ENCODE measurements at regions not wholly inside any gene's neighbourhood (a gene's known extent, or its start where the extent isn't known, plus 50 kb on each side); places are given as distances from the start of the nearest gene placed in this dataset.
"Not testable (repeated sequence)": the region's sequence is repeated elsewhere in the genome, so short reads cannot be mapped to it uniquely, and the experiment has no call there.

DNA sequence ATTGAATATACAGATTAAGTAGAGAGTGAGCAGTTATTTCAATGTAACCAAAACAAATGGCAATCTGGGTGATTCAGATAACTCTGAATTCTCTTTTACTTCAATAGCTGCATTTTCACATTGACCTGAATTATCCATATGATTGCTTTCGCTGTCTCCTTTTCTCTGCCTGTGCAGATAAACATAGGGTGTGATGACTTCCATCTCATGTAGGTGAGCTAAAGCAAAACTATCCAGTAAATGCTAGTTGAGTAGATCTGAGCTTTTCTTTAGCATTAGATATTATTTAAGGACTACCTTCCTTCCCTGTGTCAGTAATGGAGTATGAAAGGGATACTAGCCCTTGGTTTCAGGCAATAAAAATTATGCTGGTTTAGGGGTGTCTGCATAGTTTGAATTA, 288.6 kb downstream of the OXSM start:
- no peak for DNase-seq

DNA sequence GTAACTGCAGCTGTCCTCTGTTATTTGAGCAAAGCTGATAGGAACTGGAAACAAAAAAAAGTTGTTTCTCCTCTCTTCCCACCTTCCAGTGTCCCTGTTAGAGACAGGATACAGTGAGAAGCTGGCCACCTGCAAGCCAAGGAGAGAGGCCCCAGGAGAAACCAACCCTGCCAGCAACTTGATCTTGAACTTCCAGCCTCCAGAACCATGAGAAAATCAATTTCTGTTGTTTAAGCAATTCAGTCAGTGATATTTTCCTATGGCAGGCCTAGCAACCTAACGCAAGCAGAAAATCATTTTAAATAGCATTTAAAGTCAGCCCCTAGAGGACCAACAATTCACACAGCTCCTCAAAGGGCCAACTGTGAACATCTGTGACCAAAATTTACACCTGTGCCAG, 291.3 kb downstream of the OXSM start:
- DNase-seq = no peak

DNA sequence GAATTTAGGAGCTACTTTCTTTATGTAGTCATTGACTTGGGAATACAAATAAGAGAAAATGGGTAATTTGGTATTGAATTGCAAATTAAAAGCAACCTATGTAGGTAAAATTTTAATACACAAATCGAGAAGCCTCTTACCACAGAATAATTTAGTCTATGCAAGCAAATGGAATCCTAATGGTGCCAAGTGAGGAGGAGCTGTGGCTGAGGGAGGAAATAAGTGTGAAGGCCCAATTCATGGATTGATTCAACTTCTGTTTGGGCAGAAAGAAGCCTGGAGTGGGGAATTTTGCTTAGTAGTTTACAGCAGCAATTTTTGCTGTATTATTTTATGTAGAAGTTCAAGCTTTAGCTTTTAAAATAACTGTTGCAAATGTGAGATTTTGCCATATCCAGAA, 291.9 kb downstream of the OXSM start:
- no peak for DNase-seq

DNA sequence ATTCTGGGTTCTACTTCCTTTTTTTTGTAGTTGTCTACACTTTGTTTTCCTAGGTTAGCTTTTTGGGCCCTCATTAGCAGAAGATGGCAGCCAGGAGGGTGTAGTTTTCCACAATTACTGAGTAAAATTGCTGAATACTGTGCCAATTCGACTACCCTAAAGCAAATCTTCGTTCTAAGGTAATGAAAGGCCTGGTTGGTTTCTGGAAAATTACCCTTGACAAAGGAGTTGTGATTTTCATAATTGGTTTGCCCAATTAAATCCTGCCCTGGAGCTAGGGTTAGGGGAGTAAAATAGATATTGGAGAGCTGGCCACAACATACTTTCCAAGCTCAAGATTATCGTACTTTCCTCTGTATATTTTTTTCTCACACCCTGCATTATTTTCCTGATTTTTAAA, 293.0 kb downstream of the OXSM start:
- DNase-seq = no peak

DNA sequence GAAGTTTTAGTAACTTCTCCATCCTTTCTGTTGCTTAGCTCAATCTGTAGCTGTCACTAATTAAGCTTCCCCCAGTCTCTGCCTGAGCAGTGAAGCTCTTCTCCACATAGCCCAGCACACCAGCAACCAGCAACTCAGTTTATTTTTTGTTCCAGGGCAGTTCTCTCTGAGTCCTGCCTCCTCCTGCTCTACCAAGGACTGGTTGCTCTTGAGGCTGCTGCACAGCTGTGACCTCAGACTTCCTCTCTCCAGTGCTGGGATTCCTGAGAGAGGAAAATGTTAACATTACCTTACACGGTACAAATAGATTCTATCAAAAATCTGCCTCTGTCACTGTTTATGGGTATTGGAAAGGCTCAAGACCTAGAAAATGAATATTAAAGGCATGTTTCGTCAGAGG, 294.7 kb downstream of the OXSM start:
- no peak for DNase-seq

DNA sequence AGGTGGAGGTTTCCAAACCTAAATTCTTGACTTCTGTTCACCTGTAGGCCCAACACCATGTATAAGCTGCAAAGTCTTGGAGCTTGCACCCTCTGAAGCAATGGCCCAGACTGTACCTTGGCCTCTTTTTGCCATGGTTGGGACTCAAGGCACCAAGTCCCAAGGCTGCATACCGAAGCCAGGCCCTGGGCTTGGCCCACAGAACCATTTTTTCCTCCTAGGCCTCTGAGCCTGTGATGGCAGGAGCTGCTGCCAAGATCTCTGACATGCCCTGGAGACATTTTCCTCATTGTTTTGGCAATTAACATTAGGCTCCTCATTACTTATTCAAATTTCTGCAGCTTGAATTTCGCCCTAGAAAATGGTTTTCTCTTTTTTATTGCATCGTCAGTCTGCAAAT, 297.9 kb downstream of the OXSM start:
- no peak for DNase-seq

DNA sequence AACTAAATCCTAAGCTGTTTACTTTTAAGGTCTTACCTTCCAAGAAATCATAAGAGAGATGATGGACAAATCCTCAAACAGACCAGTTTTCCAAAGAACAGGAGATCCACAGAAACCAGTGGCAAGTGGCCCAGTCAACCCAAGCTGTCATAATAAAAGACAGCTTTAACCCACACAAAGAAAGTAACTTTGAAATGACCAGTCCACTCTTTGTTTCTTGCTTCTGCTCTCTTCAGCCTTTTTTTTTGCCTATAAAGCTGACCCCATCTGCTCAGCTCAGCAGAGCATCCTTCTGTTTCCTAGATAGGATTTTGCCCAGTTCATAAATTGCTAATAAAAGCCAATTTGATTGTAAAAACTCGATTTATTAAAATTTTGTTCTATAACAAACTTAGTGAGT, 299.4 kb downstream of the OXSM start:
- DNase-seq = no peak

DNA sequence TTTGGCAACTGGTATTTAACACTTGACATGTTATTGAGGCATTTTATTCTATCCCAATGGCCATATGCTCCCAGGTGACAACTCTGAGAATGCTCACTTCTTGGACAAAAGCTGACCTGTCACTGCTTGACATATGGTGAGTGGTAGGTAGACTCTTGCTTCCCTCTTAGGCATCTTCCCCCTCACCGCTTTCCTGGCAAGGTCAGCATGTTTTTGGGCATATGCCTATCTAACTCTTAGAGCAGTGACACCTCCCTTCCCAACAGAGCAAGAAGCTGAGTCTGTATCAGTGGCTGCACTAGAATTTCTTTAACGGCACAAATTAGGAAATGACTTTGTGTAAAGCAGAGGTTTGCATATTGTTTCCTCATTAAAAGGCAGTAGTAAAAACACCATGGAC, 300.7 kb downstream of the OXSM start:
- DNase-seq = no peak

DNA sequence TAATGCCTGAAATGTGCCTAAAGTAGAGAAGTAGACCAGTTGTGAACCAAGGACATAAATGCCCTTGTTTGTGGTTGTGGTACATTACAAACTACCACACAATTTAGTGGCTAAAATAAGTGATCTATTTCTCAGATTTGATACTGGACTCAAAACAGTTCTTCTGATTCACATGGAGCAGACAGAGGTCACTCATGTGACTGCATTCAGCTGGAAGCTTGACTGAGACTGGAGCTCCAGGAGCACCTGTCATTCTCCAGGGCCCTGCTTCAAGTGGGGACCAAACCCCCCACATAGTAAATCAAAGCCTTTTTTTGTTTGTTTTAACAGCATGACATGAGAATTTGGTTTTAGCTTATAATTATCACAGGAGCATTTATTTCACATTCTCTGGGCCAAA, 301.2 kb downstream of the OXSM start:
- no peak for DNase-seq

DNA sequence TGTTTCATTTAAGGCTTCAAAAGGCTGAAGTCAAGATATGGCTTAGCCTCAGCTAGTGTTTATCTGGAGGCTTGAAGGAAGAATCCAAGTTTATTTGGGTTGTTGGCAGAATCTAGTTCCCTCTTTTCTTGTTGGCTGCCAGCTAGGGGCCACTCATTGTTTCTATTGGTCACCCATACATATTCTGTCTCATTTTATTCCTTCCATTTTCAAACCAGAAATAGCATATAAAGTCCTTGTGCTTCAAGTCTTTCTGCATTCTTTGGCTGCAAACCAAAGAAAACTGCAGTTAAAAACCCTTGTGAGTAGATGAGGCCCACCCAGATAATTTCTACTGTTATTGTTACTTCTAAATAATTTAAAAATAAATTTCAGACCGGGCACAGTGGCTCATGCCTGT, 301.7 kb downstream of the OXSM start:
- DNase-seq = no peak

DNA sequence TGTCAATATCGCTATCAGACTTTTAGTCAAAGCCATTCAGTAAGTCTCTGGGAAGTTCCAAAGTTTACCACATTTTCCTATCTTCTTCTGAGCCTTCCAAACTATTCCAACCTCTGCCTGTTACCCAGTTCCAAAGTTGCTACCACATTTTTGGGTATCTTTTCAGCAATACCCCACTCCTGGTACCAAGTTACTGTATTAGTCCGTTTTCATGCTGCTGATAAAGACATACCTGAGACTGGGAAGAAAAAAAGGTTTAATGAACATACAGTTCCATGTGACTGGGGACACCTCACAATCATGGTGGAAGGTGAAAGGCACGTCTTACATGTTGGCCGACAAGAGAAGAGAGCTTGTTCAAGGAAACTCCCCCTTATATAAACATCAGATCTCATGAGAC, 307.2 kb downstream of the OXSM start:
- not testable (repeated sequence) for DNase-seq

DNA sequence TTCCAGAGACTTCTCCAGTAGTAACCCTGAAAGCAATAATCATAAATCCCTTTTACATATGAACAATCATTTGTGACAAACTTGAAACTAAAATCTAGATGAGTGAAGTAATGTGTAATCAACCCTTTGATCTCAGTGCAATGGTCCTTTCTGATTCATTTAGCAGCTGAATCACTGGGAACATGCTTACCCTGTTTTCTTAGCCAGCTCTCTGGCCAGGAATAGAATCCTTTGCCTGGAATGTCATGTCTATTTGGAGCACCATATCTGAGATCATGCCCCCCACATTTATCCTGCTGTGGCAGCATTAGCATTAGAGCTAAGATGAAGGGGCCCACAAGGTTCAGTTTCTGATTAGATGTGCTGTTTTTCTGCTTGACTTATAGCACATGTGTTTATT, 309.8 kb downstream of the OXSM start:
- no peak for DNase-seq

DNA sequence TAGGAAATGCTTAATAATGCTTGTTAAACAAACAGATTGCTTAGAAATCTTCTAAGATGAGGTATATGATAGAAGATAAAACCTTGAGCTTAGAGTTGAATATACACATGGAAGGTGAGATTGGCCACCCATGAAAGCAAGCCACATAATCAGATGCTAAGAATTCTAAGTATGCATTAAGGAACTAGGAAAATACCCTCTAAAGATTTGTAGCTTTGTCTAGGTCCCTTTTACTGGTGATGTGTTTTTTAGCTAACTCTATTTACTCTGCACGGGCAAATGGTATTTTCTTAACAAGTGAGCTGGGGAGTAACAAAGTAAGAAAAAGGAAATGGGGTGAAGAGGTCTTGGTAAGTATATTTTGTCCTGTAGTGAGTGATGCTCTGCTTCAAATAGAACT, 310.3 kb downstream of the OXSM start:
- no peak for DNase-seq

DNA sequence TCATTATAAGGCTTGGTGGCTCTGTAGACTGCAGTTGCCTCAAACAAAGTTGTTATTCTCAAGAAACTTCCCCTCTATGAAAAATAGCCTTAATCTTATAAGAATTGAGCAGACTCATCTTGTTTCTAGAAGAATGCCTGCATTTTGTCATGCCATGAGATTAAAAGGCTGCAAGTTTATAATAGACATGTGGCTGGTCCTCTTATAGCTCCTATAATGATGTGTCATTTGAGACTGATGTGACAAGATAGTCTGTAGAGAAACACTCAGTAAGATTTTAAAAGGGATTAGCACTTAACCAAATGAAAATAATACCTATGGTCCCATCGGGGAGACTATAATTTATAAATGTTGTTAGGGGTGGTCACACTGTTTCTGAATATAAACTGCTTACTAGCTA, 312.5 kb downstream of the OXSM start:
- no peak for DNase-seq

DNA sequence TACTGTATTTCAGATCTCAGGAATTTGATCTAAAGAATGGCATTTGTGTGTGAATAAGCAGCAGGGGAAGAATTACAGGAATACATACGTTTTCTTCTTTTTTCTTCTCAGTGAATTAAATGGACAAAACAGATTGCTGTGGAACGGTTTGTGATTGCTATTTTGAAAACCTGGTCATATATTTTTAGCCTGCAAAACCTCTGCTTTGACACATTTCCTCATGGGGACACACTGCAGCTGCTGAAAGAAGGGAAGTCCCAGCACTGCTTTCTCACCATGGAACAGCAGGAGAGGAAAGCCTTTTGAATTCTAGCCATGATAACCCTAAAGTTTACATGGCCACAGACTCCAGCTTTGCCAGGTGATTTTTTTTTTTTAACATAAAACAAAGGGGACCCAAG, 315.0 kb downstream of the OXSM start:
- no peak for DNase-seq

DNA sequence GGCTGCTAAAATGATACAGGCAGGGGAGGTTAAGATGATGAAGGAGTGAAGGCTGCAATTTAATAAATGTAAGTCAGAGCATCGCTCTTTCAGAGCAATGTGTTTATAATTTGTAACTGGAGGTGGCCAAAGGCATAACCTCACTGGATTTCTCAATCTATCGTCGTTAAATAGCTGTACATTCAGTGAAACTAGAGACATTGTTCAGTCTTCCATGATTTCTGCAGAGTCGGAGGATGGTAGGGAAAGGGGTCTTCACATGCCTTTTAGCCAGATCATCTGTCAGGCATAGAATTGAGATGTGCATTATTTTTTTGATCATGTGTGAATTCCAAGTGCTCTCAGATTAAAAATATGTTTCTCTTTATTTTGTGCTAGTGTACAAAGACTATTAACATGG, 315.4 kb downstream of the OXSM start:
- DNase-seq = no peak

DNA sequence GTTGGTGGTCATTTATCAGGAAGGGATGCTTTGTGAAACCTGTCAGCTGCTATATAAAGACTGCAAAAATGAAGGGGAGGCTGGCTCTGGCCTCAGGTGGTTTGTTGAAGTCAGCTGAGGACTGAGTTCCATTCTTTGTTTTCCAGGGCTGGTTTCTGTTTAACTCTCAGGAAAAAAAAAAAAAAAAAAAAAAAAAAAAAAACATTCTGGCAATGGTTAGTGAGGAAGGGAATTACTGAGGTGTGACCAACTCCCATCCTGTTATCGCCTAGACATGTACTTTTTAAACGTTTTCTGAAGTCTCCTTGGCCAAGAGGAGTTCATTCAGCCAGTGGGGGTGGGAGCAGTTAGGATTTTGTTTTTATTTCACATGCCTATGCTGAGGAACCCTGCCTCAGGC, 316.3 kb downstream of the OXSM start:
- DNase-seq = no peak

DNA sequence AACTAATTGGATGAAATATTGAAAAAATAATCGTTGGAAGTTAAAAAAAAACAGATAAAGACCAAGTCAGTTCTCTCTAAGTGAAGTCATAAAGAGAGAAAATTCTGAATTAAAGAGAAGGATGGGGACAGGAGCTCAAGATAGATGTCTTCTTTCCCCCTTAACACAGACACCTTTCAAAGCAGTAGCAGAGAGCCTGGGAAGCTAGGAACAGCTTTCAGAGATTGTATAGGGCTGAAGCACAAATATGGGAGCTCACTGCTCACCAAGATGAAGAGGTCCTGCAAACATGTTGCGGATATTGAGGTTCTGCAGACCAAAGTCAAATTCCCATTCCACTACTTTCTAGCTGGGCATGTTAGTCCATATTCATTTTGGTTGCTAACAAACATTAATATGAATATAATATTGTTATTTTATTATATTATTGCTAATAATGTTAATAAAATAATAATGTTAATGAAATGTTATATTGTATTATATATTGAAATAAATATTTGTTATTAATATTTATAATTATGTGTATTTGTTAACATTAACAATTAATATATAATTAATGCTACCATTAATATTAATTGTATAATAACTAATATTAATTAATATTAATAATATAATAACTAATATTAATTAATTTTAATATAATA, 319.1 kb downstream of the OXSM start:
- no peak for DNase-seq

DNA sequence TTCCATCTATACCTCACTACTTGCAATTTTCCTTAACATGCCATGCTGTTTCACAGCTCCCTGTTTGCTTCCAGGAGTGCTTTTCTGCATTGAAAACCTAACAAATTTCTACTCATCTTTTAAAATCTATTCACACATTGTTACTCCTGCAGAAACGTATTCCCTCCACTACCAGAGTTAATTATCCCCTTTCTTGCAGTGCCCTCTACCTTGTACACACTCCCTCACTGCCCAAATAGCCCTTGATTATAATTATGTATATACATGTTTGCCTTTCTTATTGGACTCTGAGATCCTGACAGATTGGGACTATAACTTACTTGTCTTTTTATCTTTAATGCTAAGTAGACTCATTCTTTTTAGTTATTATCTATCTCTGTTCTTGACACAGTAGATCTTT, 325.0 kb downstream of the OXSM start:
- no peak for DNase-seq

DNA sequence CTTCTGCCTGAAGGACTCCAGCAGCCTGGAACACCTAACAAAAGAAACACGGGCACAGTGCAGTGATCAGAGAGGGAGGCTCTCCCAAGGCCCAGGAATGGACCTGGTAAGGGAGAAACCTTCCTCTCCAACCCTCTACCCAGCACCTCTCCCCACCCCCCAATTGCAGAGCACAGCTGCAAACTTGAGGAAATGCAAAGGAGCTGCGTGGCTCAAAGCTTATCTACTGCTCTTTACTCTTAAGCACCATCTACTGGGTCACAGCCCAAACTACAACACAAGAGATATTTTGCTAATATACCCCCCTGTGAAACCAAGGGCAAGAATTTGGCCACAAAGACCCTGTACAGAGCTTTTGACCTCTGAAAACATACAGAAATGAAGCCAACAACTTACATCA, 328.3 kb downstream of the OXSM start:
- DNase-seq = no peak

DNA sequence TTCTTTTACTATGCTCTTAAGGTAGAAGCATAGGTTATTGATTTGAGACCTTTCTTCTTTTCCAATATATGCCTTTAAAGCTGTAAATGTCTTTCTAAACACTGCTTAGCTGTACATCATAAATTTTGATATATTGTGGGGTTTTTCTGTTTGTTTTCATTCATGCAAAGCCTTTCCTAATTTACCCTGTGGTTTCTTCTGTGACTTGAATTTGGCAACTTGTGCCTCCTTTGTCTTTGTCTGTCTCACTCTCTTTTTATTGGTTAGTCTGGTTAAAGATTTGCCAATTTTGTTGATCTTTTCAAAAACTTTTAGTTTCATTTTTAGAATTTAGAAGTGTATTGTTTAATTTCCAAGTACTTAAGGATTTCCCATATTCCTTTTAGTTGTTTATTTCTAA, 343.1 kb downstream of the OXSM start:
- no peak for DNase-seq

DNA sequence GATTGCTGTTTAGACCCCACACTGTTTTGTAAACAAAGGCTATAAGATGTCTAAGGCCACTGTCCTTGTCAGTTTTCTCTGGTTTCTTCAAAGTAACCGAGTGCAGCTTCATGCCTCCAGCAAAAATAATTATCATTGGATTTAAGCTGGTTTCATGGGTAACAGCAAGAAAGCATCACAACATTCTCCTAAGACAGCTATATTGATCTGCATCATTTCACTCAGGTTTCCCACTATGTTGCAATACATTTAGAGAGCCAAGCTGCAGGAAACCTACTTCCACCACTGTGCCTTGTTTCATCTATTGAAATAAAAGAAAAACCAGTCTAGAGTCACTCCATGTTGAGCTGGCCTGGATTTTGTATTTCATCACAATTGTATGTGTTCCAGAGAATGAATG, 351.4 kb downstream of the OXSM start:
- DNase-seq = no peak

DNA sequence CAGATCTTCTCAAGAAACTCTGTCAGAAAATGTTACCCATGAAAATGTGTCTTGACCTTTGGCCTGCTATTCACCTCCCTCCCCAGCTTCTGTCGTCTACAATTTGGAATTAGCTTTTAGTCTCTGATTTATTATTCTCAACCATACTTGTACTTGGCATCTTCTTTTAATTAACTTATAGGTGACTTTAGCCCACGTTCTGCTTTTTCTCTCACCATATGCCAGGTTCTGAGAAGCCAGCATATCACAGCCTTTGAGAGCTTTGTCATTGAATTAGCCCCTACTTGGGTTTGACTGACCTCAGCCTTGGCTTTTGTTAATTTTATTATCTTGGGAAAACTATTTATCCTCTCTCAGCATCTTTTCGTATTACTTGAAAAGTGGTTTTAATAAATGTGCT, 355.9 kb downstream of the OXSM start:
- no peak for DNase-seq

DNA sequence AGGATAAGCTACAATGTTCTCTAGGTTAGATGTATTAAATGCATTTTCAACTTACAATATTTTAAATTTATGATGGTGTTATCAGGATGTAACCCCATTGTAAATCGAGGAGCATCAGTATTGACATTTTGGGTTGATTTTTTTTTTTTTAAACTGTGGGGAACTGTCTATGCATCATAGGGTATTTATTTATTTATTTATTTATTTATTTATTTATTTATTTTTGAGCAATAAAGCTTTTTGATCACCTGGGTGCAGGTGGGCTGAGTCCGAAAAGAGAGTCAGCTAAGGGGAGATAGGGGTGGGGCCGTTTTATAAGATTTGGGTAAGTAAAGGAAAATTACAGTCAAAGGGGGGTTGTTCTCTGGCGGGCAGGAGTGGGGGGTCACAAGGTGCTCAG, 367.5 kb downstream of the OXSM start:
- DNase-seq = not testable (repeated sequence)

DNA sequence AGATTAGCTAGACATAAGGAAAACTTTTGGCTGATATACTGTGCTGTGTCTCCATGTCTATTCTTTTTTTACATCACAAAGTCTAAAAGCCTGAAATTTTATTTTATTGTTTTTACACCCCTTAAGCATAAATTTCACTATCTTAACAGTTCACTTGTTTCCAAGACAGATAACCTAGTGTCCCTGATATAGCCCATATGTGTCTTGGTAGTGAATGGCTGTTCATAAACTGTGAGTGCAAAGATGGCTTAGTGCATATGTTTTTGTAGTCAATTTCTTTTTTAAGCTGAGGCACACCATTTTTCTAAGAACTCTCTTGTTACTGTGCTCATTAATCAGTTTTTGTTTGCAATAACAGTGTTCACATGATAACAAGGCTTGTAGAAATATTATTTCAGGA, 381.1 kb downstream of the OXSM start:
- DNase-seq = no peak

DNA sequence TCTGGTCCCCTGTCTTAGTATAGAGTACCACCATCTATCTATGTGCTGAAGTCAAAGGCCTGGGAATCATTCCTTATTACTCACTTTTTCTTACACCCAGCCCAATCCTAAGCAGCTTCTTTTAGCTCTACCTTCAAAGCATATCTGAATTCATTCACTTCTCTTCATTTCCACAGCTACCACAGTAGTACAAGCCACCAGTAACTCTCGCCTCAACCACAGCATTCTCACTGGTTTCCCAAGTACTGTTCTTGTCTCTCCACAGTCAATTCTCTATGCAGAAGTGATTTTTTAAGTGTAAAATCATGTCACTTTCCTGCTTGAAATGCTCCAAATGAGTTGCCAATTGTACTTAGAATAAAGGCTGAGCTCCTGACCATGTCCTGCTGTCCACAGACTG, 401.7 kb downstream of the OXSM start:
- DNase-seq = no peak
